A549 (cell line): ENCODE measurements at regions not wholly inside any gene's neighbourhood (a gene's known extent, or its start where the extent isn't known, plus 50 kb on each side); places are given as distances from the start of the nearest gene placed in this dataset.

Experiments
- ATAC-seq, 2 experiments: fragments of 200-7000 bp in 1 of 2; fragments of >200 bp in 1 of 2; cut with Nextera tagmentation in 1 of 2; cut with Tn5 transposase in 1 of 2; 3 replicates each; pipeline versions ENCODE4 v1.8.0 to v1.9.1; 2018 to 2020; ENCODE audit warnings: mild to moderate bottlenecking in 1 of 2, moderate library complexity in 1 of 2
- CTCF ChIA-PET: fragments of 300-600 bp; sonication (Branson Sonifier 250); formaldehyde crosslinking; extraction: SDS; loops from one replicate; lab custom pipeline; 2021; ENCODE audit warnings: antibody characterized with exemption, inconsistent platforms; lab: Yijun Ruan, JAX
- POLR2A ChIA-PET: fragments of 350-600 bp; formaldehyde crosslinking; extraction: SDS; loops from one replicate; lab custom pipeline; 2021; ENCODE audit warnings: antibody characterized with exemption, inconsistent platforms; lab: Yijun Ruan, JAX
- DNase-seq, 2 experiments: peaks; one replicate each; pipeline versions ENCODE4 v3.0.0 to v3.0.0-alpha.2; 2011 to 2016; ENCODE audit warnings: low read depth in 1 of 2, low spot score in 1 of 2
- FAIRE-seq: peaks from 2 replicates; lab custom pipeline; 2011; peaks lifted over from hg19 to GRCh38; lab: Jason Lieb, UNC
- H3K27ac ChIP-seq, 2 experiments: fragments of >200 bp; sonication (Bioruptor Twin); formaldehyde crosslinking; 3 replicates each; pipeline ENCODE4 v1.5.1; 2016 to 2017
- H3K4me1 ChIP-seq: fragments of >200 bp; sonication (Bioruptor Twin); formaldehyde crosslinking; 3 replicates; pipeline ENCODE4 v1.6.1; 2016
- H3K4me2 ChIP-seq: fragments of >200 bp; sonication (Bioruptor Twin); formaldehyde crosslinking; 3 replicates; pipeline ENCODE4 v1.6.1; 2016
- H3K4me3 ChIP-seq: fragments of >200 bp; sonication (Bioruptor Twin); formaldehyde crosslinking; 3 replicates; pipeline ENCODE4 v1.5.1; 2016
- H3K9me3 ChIP-seq: fragments of >200 bp; sonication (Bioruptor Twin); formaldehyde crosslinking; 3 replicates; pipeline ENCODE4 v1.6.1; 2016
- CBX2 ChIP-seq: fragments of 200-600 bp; sonication (generic); IDR thresholded peaks from 2 replicates; pipeline ENCODE4 v1.6.1; 2016; ENCODE audit warnings: low read depth, mild to moderate bottlenecking, borderline replicate concordance
- CEBPB ChIP-seq, 2 experiments: fragments of >200 bp in 1 of 2; sonication (Bioruptor Twin) in 1 of 2; formaldehyde crosslinking in 1 of 2; IDR thresholded peaks; 2 replicates each; pipeline ENCODE4 v1.6.1; 2012 to 2016
- CHD2 ChIP-seq: fragments of 150-350 bp; IDR thresholded peaks from 2 replicates; pipeline ENCODE4 v1.6.1; 2014; ENCODE audit warnings: low read length; ENCODE audit not compliant: partially characterized antibody
- EHMT2 ChIP-seq: fragments of 200-600 bp; sonication (generic); IDR thresholded peaks from 2 replicates; pipeline ENCODE4 v1.6.1; 2016; ENCODE audit warnings: antibody characterized with exemption, low read depth, mild to moderate bottlenecking, moderate library complexity
- FOXS1 ChIP-seq: fragments of 250-450 bp; sonication (Bioruptor Pico); IDR thresholded peaks from 2 replicates; pipeline ENCODE4 v1.5.0; 2020; ENCODE audit warnings: mild to moderate bottlenecking, moderate library complexity
- JUN ChIP-seq, 2 experiments: fragments of >200 bp; sonication (Bioruptor Twin); formaldehyde crosslinking; IDR thresholded peaks; 2 replicates in 1 of 2; 3 replicates in 1 of 2; pipeline ENCODE4 v1.6.1; 2016 to 2017
- MAFK ChIP-seq: fragments of 450-650 bp; IDR thresholded peaks from 2 replicates; pipeline ENCODE4 v1.6.1; 2014; ENCODE audit not compliant: partially characterized antibody
- MAZ ChIP-seq: fragments of 150-350 bp; IDR thresholded peaks from 2 replicates; pipeline ENCODE4 v1.6.1; 2014; ENCODE audit warnings: antibody characterized with exemption, low read depth, low read length, borderline replicate concordance
- MYC ChIP-seq: IDR thresholded peaks from 2 replicates; pipeline ENCODE4 v1.6.1; 2012; ENCODE audit warnings: mild to moderate bottlenecking, inconsistent platforms, low read length, improper control_type of control experiment, borderline replicate concordance
- NR3C1 ChIP-seq: fragments of >200 bp; sonication (Bioruptor Twin); formaldehyde crosslinking; IDR thresholded peaks from 3 replicates; pipeline ENCODE4 v1.6.1; 2017
- POLR2A ChIP-seq: IDR thresholded peaks from 2 replicates; pipeline ENCODE4 v1.6.1; 2012; ENCODE audit warnings: mild to moderate bottlenecking, low read length
- RAD21 ChIP-seq, 2 experiments: fragments of >200 bp in 1 of 2; sonication (Bioruptor Twin) in 1 of 2; formaldehyde crosslinking in 1 of 2; IDR thresholded peaks in 1 of 2; conservative IDR thresholded peaks in 1 of 2; 2 replicates in 1 of 2; 3 replicates in 1 of 2; pipeline ENCODE4 v1.6.1; 2012 to 2018; ENCODE audit warnings: inconsistent platforms in 1 of 2
- RNF2 ChIP-seq: fragments of 200-600 bp; sonication (generic); IDR thresholded peaks from 2 replicates; pipeline ENCODE4 v1.6.1; 2016; ENCODE audit warnings: low read depth, mild to moderate bottlenecking, antibody characterized with exemption, moderate library complexity, borderline replicate concordance
- SMC3 ChIP-seq: fragments of >200 bp; sonication (Bioruptor Twin); formaldehyde crosslinking; IDR thresholded peaks from 3 replicates; pipeline ENCODE4 v1.6.1; 2018; ENCODE audit warnings: inconsistent platforms
- WGBS: methylation state at CpG from one replicate; pipeline ENCODE4 v1.1.6; 2017; ENCODE audit errors: missing lambda C conversion rate; 5-methylcytosine and 5-hydroxymethylcytosine counted together
- TF ChIP-seq, protein P1 (sequence below): fragments of 150-350 bp; IDR thresholded peaks from 2 replicates; pipeline ENCODE4 v1.6.1; 2014; ENCODE audit warnings: low read depth, mild to moderate bottlenecking, low read length
- TF ChIP-seq, protein P2 (sequence below): fragments of 250-450 bp; sonication (Bioruptor Pico); IDR thresholded peaks from 2 replicates; pipeline ENCODE4 v1.5.0; 2020; ENCODE audit warnings: low read depth, mild to moderate bottlenecking, moderate library complexity
- TF ChIP-seq, protein P3 (sequence below): IDR thresholded peaks from 2 replicates; pipeline ENCODE4 v1.6.1; 2012
- TF ChIP-seq, protein P4 (sequence below): fragments of >200 bp; sonication (Bioruptor Twin); formaldehyde crosslinking; IDR thresholded peaks from 3 replicates; pipeline ENCODE4 v1.6.1; 2016
- TF ChIP-seq, protein P5 (sequence below): fragments of 200-600 bp; sonication (generic); IDR thresholded peaks from 2 replicates; pipeline ENCODE4 v1.6.1; 2016; ENCODE audit warnings: antibody characterized with exemption, mild to moderate bottlenecking, moderate library complexity

DNA sequence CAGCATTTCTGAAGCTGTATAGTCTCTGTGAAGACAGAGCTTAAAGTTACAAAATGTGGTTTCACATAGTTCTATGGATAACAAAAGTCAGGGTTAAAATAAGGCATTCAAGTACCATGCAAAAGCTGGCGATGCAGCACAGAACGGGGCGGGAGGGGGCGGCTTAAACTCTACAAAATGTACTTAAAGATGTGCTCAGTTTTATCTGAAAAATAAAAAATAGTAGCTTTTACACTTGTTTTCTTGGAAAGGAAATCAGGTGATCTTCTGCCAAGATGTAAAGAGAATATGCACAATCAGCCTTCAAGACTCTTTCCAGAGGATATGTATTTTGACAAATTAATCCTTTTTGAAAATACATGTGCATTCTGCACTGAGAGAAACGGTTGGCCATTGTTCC is 301.7 kb upstream of the EMCN start:
- no peak for FAIRE-seq
- TF ChIP-seq RAD21 (conservative IDR thresholded peaks at IDR 0.05 in 1 of 2, IDR thresholded peaks at IDR 0.05 in 1 of 2) (no peak), MYC (no peak), EHMT2 (no peak), NR3C1 (no peak), JUN (IDR thresholded peaks at IDR 0.05) (no peak), RNF2 (no peak), FOXS1 (CRISPR knock-in tag) (no peak), CHD2 (no peak), POLR2A (no peak), CEBPB (IDR thresholded peaks at IDR 0.05) (no peak), CBX2 (no peak)
- TF ChIP-seq, protein P1, sequence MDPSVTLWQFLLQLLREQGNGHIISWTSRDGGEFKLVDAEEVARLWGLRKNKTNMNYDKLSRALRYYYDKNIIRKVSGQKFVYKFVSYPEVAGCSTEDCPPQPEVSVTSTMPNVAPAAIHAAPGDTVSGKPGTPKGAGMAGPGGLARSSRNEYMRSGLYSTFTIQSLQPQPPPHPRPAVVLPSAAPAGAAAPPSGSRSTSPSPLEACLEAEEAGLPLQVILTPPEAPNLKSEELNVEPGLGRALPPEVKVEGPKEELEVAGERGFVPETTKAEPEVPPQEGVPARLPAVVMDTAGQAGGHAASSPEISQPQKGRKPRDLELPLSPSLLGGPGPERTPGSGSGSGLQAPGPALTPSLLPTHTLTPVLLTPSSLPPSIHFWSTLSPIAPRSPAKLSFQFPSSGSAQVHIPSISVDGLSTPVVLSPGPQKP: no peak
- TF ChIP-seq, protein P2, sequence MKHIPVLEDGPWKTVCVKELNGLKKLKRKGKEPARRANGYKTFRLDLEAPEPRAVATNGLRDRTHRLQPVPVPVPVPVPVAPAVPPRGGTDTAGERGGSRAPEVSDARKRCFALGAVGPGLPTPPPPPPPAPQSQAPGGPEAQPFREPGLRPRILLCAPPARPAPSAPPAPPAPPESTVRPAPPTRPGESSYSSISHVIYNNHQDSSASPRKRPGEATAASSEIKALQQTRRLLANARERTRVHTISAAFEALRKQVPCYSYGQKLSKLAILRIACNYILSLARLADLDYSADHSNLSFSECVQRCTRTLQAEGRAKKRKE (CRISPR knock-in tag): no peak
- TF ChIP-seq, protein P3, sequence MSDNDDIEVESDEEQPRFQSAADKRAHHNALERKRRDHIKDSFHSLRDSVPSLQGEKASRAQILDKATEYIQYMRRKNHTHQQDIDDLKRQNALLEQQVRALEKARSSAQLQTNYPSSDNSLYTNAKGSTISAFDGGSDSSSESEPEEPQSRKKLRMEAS: no peak
- TF ChIP-seq, protein P4, sequence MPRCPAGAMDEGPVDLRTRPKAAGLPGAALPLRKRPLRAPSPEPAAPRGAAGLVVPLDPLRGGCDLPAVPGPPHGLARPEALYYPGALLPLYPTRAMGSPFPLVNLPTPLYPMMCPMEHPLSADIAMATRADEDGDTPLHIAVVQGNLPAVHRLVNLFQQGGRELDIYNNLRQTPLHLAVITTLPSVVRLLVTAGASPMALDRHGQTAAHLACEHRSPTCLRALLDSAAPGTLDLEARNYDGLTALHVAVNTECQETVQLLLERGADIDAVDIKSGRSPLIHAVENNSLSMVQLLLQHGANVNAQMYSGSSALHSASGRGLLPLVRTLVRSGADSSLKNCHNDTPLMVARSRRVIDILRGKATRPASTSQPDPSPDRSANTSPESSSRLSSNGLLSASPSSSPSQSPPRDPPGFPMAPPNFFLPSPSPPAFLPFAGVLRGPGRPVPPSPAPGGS: no peak
- ChIA-PET POLR2A (no interaction called here), CTCF (no interaction called here)
- no peak for ATAC-seq
- Histone ChIP-seq H3K4me2 (no peak overlapping the region), H3K27ac (no peak overlapping the region), H3K4me1 (peaks cover 15% of the 10 kb centered on the region), H3K4me3 (no peak overlapping the region), H3K9me3 (no peaks in the 10 kb centered on the region)
- no peak for DNase-seq
- WGBS: 83% methylated on average over 5 of the region's 5 CpGs

DNA sequence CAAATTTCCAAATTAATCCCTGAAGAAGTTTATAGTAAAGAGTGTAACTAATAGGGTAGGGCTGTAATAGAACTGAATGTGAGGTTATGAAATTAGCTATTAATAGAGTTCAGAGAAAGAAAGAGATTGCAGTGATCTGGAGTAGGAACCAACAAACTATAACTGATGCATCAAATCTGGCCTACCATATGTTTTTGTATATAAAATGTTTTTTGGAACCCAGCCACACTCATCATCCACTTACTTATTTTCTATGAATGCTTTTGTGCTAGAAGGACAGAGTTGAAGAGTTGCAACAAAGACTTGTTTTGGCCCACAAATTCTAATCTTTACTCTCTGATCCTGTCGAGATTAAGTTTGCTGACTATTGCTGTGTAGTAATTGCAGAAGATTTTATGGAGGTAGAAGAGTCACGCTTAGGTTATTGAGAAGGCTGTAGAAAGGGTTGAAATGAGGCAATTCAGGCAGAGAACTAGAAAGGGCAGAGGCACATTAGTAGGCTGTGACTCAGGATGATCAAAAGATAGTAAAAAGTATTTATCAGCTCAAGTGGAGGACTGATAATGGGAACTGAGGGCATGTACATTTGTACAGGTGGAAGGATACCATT is 298.7 kb upstream of the EMCN start:
- CTCF ChIA-PET: no interaction called here
- Histone ChIP-seq H3K27ac (no peak overlapping the region), H3K4me1 (no peaks in the 10 kb centered on the region), H3K4me2 (no peak overlapping the region), H3K4me3 (no peak overlapping the region), H3K9me3 (no peaks in the 10 kb centered on the region)
- POLR2A ChIA-PET: no interaction called here
- DNase-seq (no peak), ATAC-seq (no peak), FAIRE-seq (no peak)
- WGBS: 65% methylated on average over 2 of the region's 2 CpGs
- no peak for TF ChIP-seq MAZ
- no peak for TF ChIP-seq RAD21 (conservative IDR thresholded peaks at IDR 0.05 in 1 of 2, IDR thresholded peaks at IDR 0.05 in 1 of 2)
- no peak for TF ChIP-seq MAFK
- TF ChIP-seq, protein P5, sequence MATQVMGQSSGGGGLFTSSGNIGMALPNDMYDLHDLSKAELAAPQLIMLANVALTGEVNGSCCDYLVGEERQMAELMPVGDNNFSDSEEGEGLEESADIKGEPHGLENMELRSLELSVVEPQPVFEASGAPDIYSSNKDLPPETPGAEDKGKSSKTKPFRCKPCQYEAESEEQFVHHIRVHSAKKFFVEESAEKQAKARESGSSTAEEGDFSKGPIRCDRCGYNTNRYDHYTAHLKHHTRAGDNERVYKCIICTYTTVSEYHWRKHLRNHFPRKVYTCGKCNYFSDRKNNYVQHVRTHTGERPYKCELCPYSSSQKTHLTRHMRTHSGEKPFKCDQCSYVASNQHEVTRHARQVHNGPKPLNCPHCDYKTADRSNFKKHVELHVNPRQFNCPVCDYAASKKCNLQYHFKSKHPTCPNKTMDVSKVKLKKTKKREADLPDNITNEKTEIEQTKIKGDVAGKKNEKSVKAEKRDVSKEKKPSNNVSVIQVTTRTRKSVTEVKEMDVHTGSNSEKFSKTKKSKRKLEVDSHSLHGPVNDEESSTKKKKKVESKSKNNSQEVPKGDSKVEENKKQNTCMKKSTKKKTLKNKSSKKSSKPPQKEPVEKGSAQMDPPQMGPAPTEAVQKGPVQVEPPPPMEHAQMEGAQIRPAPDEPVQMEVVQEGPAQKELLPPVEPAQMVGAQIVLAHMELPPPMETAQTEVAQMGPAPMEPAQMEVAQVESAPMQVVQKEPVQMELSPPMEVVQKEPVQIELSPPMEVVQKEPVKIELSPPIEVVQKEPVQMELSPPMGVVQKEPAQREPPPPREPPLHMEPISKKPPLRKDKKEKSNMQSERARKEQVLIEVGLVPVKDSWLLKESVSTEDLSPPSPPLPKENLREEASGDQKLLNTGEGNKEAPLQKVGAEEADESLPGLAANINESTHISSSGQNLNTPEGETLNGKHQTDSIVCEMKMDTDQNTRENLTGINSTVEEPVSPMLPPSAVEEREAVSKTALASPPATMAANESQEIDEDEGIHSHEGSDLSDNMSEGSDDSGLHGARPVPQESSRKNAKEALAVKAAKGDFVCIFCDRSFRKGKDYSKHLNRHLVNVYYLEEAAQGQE: no peak
- TF ChIP-seq SMC3: no peak
